K562 (cell line): ENCODE measurements at regions not wholly inside any gene's neighbourhood (a gene's known extent, or its start where the extent isn't known, plus 50 kb on each side); places are given as distances from the start of the nearest gene placed in this dataset.

ENCODE experiments used
- ATAC-seq: fragments of 200-7000 bp; cut with Tn5 transposase; 3 replicates; pipeline ENCODE4 v1.9.1; 2020; ENCODE audit warnings: moderate library complexity
- BruUV-seq: library from RNA; stranded (reverse); fragments of 400-500 nt; replicated peaks from 2 replicates; lab custom pipeline; 2021; lab: Mats Ljungman, UMichigan
- CTCF ChIA-PET: fragments of 300-600 bp; formaldehyde crosslinking; extraction: SDS; loops from one replicate; lab custom pipeline; 2021; ENCODE audit warnings: low intra/inter-chr PET ratio; lab: Yijun Ruan, JAX
- POLR2A ChIA-PET: fragments of 300-600, 350-650 bp; sonication (Branson Sonifier 250); formaldehyde crosslinking; extraction: SDS; loops from one replicate; lab custom pipeline; 2021; ENCODE audit warnings: antibody characterized with exemption, inconsistent platforms; lab: Yijun Ruan, JAX
- DNase-seq, 4 experiments: peaks; one replicate each; pipeline versions ENCODE4 v3.0.0 to v3.0.0-alpha.2; 2011 to 2018; ENCODE audit warnings: low spot score in 3 of 4, mixed read lengths in 3 of 4; ENCODE audit errors: extremely low read depth in 1 of 4
- FAIRE-seq: peaks from 2 replicates; lab custom pipeline; 2011; peaks lifted over from hg19 to GRCh38; lab: Jason Lieb, UNC
- H2AFZ ChIP-seq: 2 replicates; pipeline ENCODE4 v1.6.0; 2011; ENCODE audit warnings: low read depth, low read length, control low read depth, inconsistent platforms
- H3K27ac ChIP-seq: fragments of 200-600 bp; 3 replicates; pipeline ENCODE4 v1.8.0; 2011; ENCODE audit warnings: low read depth, mild to moderate bottlenecking, control low read depth, inconsistent platforms, low read length, moderate library complexity, mixed read lengths; ENCODE audit errors: extremely low read depth
- H3K27me3 ChIP-seq, 2 experiments: fragments of 300-600 bp in 1 of 2; 2 replicates in 1 of 2; 3 replicates in 1 of 2; pipeline versions ENCODE4 v1.6.0 to v1.8.0; 2011; ENCODE audit warnings: inconsistent platforms in 2 of 2, low read length in 2 of 2, mild to moderate bottlenecking in 1 of 2, mixed read lengths in 1 of 2, moderate library complexity in 1 of 2; ENCODE audit not compliant: control insufficient read depth in 2 of 2, insufficient read depth in 2 of 2
- H3K36me3 ChIP-seq: fragments of 300-600 bp; 3 replicates; pipeline ENCODE4 v1.8.0; 2011; ENCODE audit warnings: mild to moderate bottlenecking, low read length, inconsistent platforms; ENCODE audit not compliant: control insufficient read depth, insufficient read depth
- H3K4me1 ChIP-seq, 2 experiments: fragments of 200-600 bp in 1 of 2; replicated peaks in 1 of 2; 2 replicates in 1 of 2; 3 replicates in 1 of 2; pipeline versions ENCODE4 v1.5.1 to v1.8.0; 2011; ENCODE audit warnings: inconsistent platforms in 2 of 2, low read length in 2 of 2, mild to moderate bottlenecking in 1 of 2, mixed read lengths in 1 of 2, moderate library complexity in 1 of 2; ENCODE audit not compliant: control insufficient read depth in 2 of 2, insufficient read depth in 2 of 2
- H3K4me2 ChIP-seq: 2 replicates; pipeline ENCODE4 v1.6.1; 2011; ENCODE audit warnings: low read length, control low read depth, inconsistent platforms, mixed read lengths; ENCODE audit not compliant: insufficient read depth
- H3K4me3 ChIP-seq: fragments of 200-600 bp; sonication (generic), shearing (Covaris generic); 2 replicates; pipeline ENCODE4 v1.5.1; 2016; ENCODE audit warnings: control low read depth, inconsistent platforms
- H3K79me2 ChIP-seq: fragments of 200-600 bp; 3 replicates; pipeline ENCODE4 v1.8.0; 2011; ENCODE audit warnings: low read length, inconsistent platforms; ENCODE audit not compliant: control insufficient read depth, insufficient read depth
- H3K9ac ChIP-seq, 2 experiments: 2 replicates each; pipeline versions ENCODE4 v1.6.0 to v1.6.1; 2011; ENCODE audit warnings: low read depth in 2 of 2, low read length in 2 of 2, control low read depth in 1 of 2, inconsistent platforms in 1 of 2, mild to moderate bottlenecking in 1 of 2, mixed read lengths in 1 of 2; ENCODE audit not compliant: insufficient read depth in 1 of 2
- H3K9me1 ChIP-seq: one replicate; pipeline ENCODE4 v1.6.0; 2011; ENCODE audit warnings: inconsistent platforms, mild to moderate bottlenecking, low read length, moderate library complexity; ENCODE audit not compliant: control insufficient read depth, insufficient read depth
- H3K9me3 ChIP-seq: replicated peaks from 2 replicates; pipeline ENCODE4 v1.5.1; 2011; ENCODE audit warnings: low read depth, low read length, inconsistent platforms; ENCODE audit not compliant: control insufficient read depth, insufficient read depth
- H4K20me1 ChIP-seq: replicated peaks from 2 replicates; pipeline ENCODE4 v1.6.1; 2011; ENCODE audit warnings: low read length, inconsistent platforms, mixed read lengths; ENCODE audit not compliant: control insufficient read depth, insufficient read depth
- CBFB ChIP-seq: sonication (generic); formaldehyde crosslinking; IDR thresholded peaks from 2 replicates; pipeline ENCODE4 v1.4.0; 2020; ENCODE audit warnings: mild to moderate bottlenecking, missing genetic modification reagents
- E2F6 ChIP-seq, 2 experiments: IDR thresholded peaks; 2 replicates each; pipeline ENCODE4 v1.6.1; 2011; ENCODE audit warnings: borderline replicate concordance in 1 of 2, control low read depth in 1 of 2, low read depth in 1 of 2, low read length in 1 of 2, mild to moderate bottlenecking in 1 of 2, mixed read lengths in 1 of 2, moderate library complexity in 1 of 2; ENCODE audit not compliant: insufficient read depth in 1 of 2, insufficient read length in 1 of 2, poor library complexity in 1 of 2, severe bottlenecking in 1 of 2; ENCODE audit errors: extremely low read depth in 1 of 2
- E4F1 ChIP-seq: fragments of 250-450 bp; sonication (Bioruptor Pico); IDR thresholded peaks from 2 replicates; pipeline ENCODE4 v1.5.0; 2021; ENCODE audit warnings: mild to moderate bottlenecking, borderline replicate concordance
- HDAC1 ChIP-seq, 2 experiments: fragments of 450-650 bp; IDR thresholded peaks; 2 replicates each; pipeline ENCODE4 v1.6.1; 2016 to 2017; ENCODE audit warnings: inconsistent platforms in 1 of 2, mild to moderate bottlenecking in 1 of 2, moderate library complexity in 1 of 2
- MAFK ChIP-seq: IDR thresholded peaks from 2 replicates; pipeline ENCODE4 v1.6.1; 2011; ENCODE audit warnings: low read length, improper control_type of control experiment
- RB1 ChIP-seq: fragments of 450-650 bp; IDR thresholded peaks from 2 replicates; pipeline ENCODE4 v1.6.1; 2017; ENCODE audit warnings: low read depth, mild to moderate bottlenecking
- SLC30A9 ChIP-seq: fragments of 250-450 bp; sonication (Bioruptor Pico); IDR thresholded peaks from 2 replicates; pipeline ENCODE4 v1.8.0; 2022; ENCODE audit warnings: mild to moderate bottlenecking, moderate library complexity
- TAF7 ChIP-seq: fragments of 450-650 bp; IDR thresholded peaks from 2 replicates; pipeline ENCODE4 v1.6.1; 2016; ENCODE audit warnings: missing genetic modification characterization, missing compliant biosample characterization
- TRIM24 ChIP-seq, 2 experiments: fragments of 450-650 bp; IDR thresholded peaks; 2 replicates each; pipeline ENCODE4 v1.6.1; 2016
- ZNF133 ChIP-seq: fragments of 250-450 bp; sonication (Bioruptor Pico); IDR thresholded peaks from 2 replicates; pipeline ENCODE4 v1.4.0; 2020; ENCODE audit warnings: mild to moderate bottlenecking
- ZNF239 ChIP-seq: fragments of 250-450 bp; sonication (Bioruptor Pico); IDR thresholded peaks from 2 replicates; pipeline ENCODE4 v1.4.0; 2020; ENCODE audit warnings: mild to moderate bottlenecking
- WGBS: fragments of 100-300 bp; shearing (Covaris generic); methylation state at CpG from one replicate; pipeline ENCODE4 v1.1.6; 2016; ENCODE audit warnings: low coverage, mixed read lengths; ENCODE audit not compliant: insufficient coverage; ENCODE audit errors: missing lambda C conversion rate; 5-methylcytosine and 5-hydroxymethylcytosine counted together
- in situ Hi-C: fragments of 300-500 bp; cut with MboI; formaldehyde crosslinking; loops from 4 replicates; pipeline ENCODE4 v1.15.0; 2018; ENCODE audit warnings: inconsistent platforms, mixed read lengths
- intact Hi-C: fragments of 100-400 bp; cut with micrococcal nuclease; formaldehyde crosslinking; loops from 2 replicates; pipeline ENCODE4 v1.14.2; 2022
- TF ChIP-seq, protein P1 (sequence below): fragments of 450-650 bp; formaldehyde crosslinking; IDR thresholded peaks from 2 replicates; pipeline ENCODE4 v1.4.0; 2020; ENCODE audit warnings: mild to moderate bottlenecking, moderate library complexity
- TF ChIP-seq, protein P2 (sequence below): fragments of 250-450 bp; sonication (Bioruptor Pico); IDR thresholded peaks from 2 replicates; pipeline ENCODE4 v1.4.0; 2020

GRCh38 chr20:40205971-40206370 lies 483.1 kb downstream of the MAFB start:
- FAIRE-seq (no peak), ATAC-seq (no peak), DNase-seq (no peak)
- H3K27me3 ChIP-seq: no peaks in the 10 kb centered on the region
- H3K27ac ChIP-seq: no peak overlapping the region
- H4K20me1 ChIP-seq: no peaks in the 10 kb centered on the region
- no peaks in the 10 kb centered on the region for H3K9me1 ChIP-seq
- WGBS: 0% methylated on average over 2 of the region's 2 CpGs
- H2AFZ ChIP-seq: no peak overlapping the region
- no peak overlapping the region for H3K4me2 ChIP-seq
- BruUV-seq: no TSS peak
- POLR2A ChIA-PET: no interaction called here
- CTCF ChIA-PET: no interaction called here
- no peaks in the 10 kb centered on the region for H3K36me3 ChIP-seq
- intact Hi-C loops (no loop called here), in situ Hi-C loops (no loop called here)
- no peak overlapping the region for H3K4me3 ChIP-seq
- no peaks in the 10 kb centered on the region for H3K79me2 ChIP-seq
- no peaks in the 10 kb centered on the region for H3K4me1 ChIP-seq
- no peak overlapping the region for H3K9ac ChIP-seq
- H3K9me3 ChIP-seq: no peaks in the 10 kb centered on the region
- no peak for TF ChIP-seq ZNF239 (CRISPR knock-in tag)
- TF ChIP-seq, protein P1, sequence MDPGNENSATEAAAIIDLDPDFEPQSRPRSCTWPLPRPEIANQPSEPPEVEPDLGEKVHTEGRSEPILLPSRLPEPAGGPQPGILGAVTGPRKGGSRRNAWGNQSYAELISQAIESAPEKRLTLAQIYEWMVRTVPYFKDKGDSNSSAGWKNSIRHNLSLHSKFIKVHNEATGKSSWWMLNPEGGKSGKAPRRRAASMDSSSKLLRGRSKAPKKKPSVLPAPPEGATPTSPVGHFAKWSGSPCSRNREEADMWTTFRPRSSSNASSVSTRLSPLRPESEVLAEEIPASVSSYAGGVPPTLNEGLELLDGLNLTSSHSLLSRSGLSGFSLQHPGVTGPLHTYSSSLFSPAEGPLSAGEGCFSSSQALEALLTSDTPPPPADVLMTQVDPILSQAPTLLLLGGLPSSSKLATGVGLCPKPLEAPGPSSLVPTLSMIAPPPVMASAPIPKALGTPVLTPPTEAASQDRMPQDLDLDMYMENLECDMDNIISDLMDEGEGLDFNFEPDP (CRISPR knock-in tag): no peak
- TF ChIP-seq E4F1 (CRISPR knock-in tag): no peak
- TF ChIP-seq E2F6 (IDR thresholded peaks at IDR 0.05; ENCODE audit: borderline replicate concordance in 1 of 2, extremely low read depth in 1 of 2, insufficient read depth in 1 of 2, insufficient read length in 1 of 2, low read depth in 1 of 2, low read length in 1 of 2, poor library complexity in 1 of 2, severe bottlenecking in 1 of 2): no peak
- no peak for TF ChIP-seq SLC30A9
- TF ChIP-seq, protein P2, sequence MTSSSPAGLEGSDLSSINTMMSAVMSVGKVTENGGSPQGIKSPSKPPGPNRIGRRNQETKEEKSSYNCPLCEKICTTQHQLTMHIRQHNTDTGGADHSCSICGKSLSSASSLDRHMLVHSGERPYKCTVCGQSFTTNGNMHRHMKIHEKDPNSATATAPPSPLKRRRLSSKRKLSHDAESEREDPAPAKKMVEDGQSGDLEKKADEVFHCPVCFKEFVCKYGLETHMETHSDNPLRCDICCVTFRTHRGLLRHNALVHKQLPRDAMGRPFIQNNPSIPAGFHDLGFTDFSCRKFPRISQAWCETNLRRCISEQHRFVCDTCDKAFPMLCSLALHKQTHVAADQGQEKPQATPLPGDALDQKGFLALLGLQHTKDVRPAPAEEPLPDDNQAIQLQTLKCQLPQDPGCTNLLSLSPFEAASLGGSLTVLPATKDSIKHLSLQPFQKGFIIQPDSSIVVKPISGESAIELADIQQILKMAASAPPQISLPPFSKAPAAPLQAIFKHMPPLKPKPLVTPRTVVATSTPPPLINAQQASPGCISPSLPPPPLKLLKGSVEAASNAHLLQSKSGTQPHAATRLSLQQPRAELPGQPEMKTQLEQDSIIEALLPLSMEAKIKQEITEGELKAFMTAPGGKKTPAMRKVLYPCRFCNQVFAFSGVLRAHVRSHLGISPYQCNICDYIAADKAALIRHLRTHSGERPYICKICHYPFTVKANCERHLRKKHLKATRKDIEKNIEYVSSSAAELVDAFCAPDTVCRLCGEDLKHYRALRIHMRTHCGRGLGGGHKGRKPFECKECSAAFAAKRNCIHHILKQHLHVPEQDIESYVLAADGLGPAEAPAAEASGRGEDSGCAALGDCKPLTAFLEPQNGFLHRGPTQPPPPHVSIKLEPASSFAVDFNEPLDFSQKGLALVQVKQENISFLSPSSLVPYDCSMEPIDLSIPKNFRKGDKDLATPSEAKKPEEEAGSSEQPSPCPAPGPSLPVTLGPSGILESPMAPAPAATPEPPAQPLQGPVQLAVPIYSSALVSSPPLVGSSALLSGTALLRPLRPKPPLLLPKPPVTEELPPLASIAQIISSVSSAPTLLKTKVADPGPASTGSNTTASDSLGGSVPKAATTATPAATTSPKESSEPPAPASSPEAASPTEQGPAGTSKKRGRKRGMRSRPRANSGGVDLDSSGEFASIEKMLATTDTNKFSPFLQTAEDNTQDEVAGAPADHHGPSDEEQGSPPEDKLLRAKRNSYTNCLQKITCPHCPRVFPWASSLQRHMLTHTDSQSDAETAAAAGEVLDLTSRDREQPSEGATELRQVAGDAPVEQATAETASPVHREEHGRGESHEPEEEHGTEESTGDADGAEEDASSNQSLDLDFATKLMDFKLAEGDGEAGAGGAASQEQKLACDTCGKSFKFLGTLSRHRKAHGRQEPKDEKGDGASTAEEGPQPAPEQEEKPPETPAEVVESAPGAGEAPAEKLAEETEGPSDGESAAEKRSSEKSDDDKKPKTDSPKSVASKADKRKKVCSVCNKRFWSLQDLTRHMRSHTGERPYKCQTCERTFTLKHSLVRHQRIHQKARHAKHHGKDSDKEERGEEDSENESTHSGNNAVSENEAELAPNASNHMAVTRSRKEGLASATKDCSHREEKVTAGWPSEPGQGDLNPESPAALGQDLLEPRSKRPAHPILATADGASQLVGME (CRISPR knock-in tag): no peak
- TF ChIP-seq RB1: no peak
- no peak for TF ChIP-seq TRIM24 (IDR thresholded peaks at IDR 0.05)
- TF ChIP-seq TAF7 (tag): no peak
- TF ChIP-seq MAFK: no peak
- no peak for TF ChIP-seq HDAC1 (IDR thresholded peaks at IDR 0.05)
- no peak for TF ChIP-seq CBFB (CRISPR knock-in tag)
- no peak for TF ChIP-seq ZNF133
